ENCODE measurements at regions not wholly inside any gene's neighbourhood (a gene's known extent, or its start where the extent isn't known, plus 50 kb on each side); places are given as distances from the start of the nearest gene placed in this dataset.
A peak's percentile ranks its signal among the peaks of the same experiment; 100 is the strongest.

- no peaks in the 10 kb centered on the region for H3K9me3 ChIP-seq (replicated peaks; ENCODE audit: insufficient read depth, low read length)
- DNase-seq = no peak
- no peak overlapping the region for H3K4me3 ChIP-seq (ENCODE audit: low read length)
These were observed 135.4 kb upstream of the POGK start for GRCh38 chr1:166703726-166704462.

GRCh38 chr1:166705376-166706289 is 133.6 kb upstream of the POGK start:
- Histone ChIP-seq H3K79me2 (ENCODE audit: low read length) (no peaks in the 10 kb centered on the region), H3K9ac (ENCODE audit: low read length) (no peak overlapping the region), H3K4me3 (ENCODE audit: low read length) (no peak overlapping the region), H3K4me1 (ENCODE audit: low read length) (0 out of 2 replicates have a peak, but pooled peaks cover 4% of the 10 kb centered on the region), H3K27ac (ENCODE audit: low read length) (no peak overlapping the region), H3F3A (ENCODE audit: insufficient read depth, low read length) (no peaks in the 10 kb centered on the region), H3K9me2 (replicated peaks; ENCODE audit: insufficient read depth, low read length) (no peaks in the 10 kb centered on the region), H3K36me3 (replicated peaks; ENCODE audit: insufficient read depth, low read length) (no peaks in the 10 kb centered on the region), H2AFZ (ENCODE audit: low read length) (no peak overlapping the region), H3K4me2 (ENCODE audit: low read depth, low read length) (0 out of 2 replicates have a peak overlapping the region, but pooled peaks have one; percentile 1), H3K27me3 (replicated peaks; ENCODE audit: insufficient read depth, low read length) (no peaks in the 10 kb centered on the region), H4K20me1 (ENCODE audit: insufficient read depth, low read length) (no peaks in the 10 kb centered on the region), H3K9me3 (replicated peaks; ENCODE audit: insufficient read depth, low read length) (no peaks in the 10 kb centered on the region)
- TF ChIP-seq EZH2phosphoT487 (IDR thresholded peaks at IDR 0.05; ENCODE audit: low read length) (no peak), EZH2 (optimal IDR thresholded peaks at IDR 0.05; ENCODE audit: low read depth, low read length) (no peak)
- no peak for DNase-seq

More at GRCh38 chr1:166703726-166704462, 135.4 kb upstream of the POGK start:
- no peak overlapping the region for H2AFZ ChIP-seq (ENCODE audit: low read length)
- H4K20me1 ChIP-seq (ENCODE audit: insufficient read depth, low read length) = no peaks in the 10 kb centered on the region
- no peak for TF ChIP-seq EZH2phosphoT487 (IDR thresholded peaks at IDR 0.05; ENCODE audit: low read length)
- no peak for TF ChIP-seq EZH2 (optimal IDR thresholded peaks at IDR 0.05; ENCODE audit: low read depth, low read length)
- TF ChIP-seq CTCF (IDR thresholded peaks at IDR 0.05; ENCODE audit: low read length) = no peak
- no peak overlapping the region for H3K9ac ChIP-seq (ENCODE audit: low read length)
- 0 out of 2 replicates have a peak, but pooled peaks cover 4% of the 10 kb centered on the region for H3K4me1 ChIP-seq (ENCODE audit: low read length)
- H3K9me2 ChIP-seq (replicated peaks; ENCODE audit: insufficient read depth, low read length) = no peaks in the 10 kb centered on the region
- H3K36me3 ChIP-seq (replicated peaks; ENCODE audit: insufficient read depth, low read length) = no peaks in the 10 kb centered on the region
- no peak overlapping the region for H3K4me2 ChIP-seq (ENCODE audit: low read depth, low read length)
- H3K27me3 ChIP-seq (replicated peaks; ENCODE audit: insufficient read depth, low read length) = no peaks in the 10 kb centered on the region
- no peaks in the 10 kb centered on the region for H3F3A ChIP-seq (ENCODE audit: insufficient read depth, low read length)
- H3K79me2 ChIP-seq (ENCODE audit: low read length) = no peaks in the 10 kb centered on the region
- no peak overlapping the region for H3K27ac ChIP-seq (ENCODE audit: low read length)

GRCh38 chr1:166716620-166717019 is 122.7 kb upstream of the POGK start:
- H3K9me3 ChIP-seq (replicated peaks; ENCODE audit: insufficient read depth, low read length) = no peaks in the 10 kb centered on the region
- no peak overlapping the region for H3K4me3 ChIP-seq (ENCODE audit: low read length)
- H3K9me2 ChIP-seq (replicated peaks; ENCODE audit: insufficient read depth, low read length) = no peaks in the 10 kb centered on the region
- no peaks in the 10 kb centered on the region for H3K36me3 ChIP-seq (replicated peaks; ENCODE audit: insufficient read depth, low read length)
- no peak overlapping the region for H3K4me2 ChIP-seq (ENCODE audit: low read depth, low read length)
- H4K20me1 ChIP-seq (ENCODE audit: insufficient read depth, low read length) = no peaks in the 10 kb centered on the region
- H3K9ac ChIP-seq (ENCODE audit: low read length) = no peak overlapping the region
- no peak overlapping the region for H3K27ac ChIP-seq (ENCODE audit: low read length)
- no peaks in the 10 kb centered on the region for H3K27me3 ChIP-seq (replicated peaks; ENCODE audit: insufficient read depth, low read length)
- H3K4me1 ChIP-seq (ENCODE audit: low read length) = no peaks in the 10 kb centered on the region
- no peak overlapping the region for H2AFZ ChIP-seq (ENCODE audit: low read length)
- H3K79me2 ChIP-seq (ENCODE audit: low read length) = no peaks in the 10 kb centered on the region
- no peak for DNase-seq
- no peaks in the 10 kb centered on the region for H3F3A ChIP-seq (ENCODE audit: insufficient read depth, low read length)
- TF ChIP-seq EZH2 (optimal IDR thresholded peaks at IDR 0.05; ENCODE audit: low read depth, low read length) (no peak), EZH2phosphoT487 (IDR thresholded peaks at IDR 0.05; ENCODE audit: low read length) (no peak), CTCF (IDR thresholded peaks at IDR 0.05; ENCODE audit: low read length) (no peak)

Measured in MM.1S (cell line).